Progenitor cell of endocrine pancreas (in vitro differentiated cells): ENCODE measurements at regions not wholly inside any gene's neighbourhood (a gene's known extent, or its start where the extent isn't known, plus 50 kb on each side); places are given as distances from the start of the nearest gene placed in this dataset.

Experiments used
- DNase-seq: peaks from one replicate; pipeline ENCODE4 v3.0.0; 2021; ENCODE audit warnings: low spot score; ENCODE audit not compliant: unreplicated experiment
- H3K27ac Mint-ChIP-seq: 2 replicates; pipeline ENCODE4 v1.8.0; 2021; ENCODE audit warnings: mild to moderate bottlenecking, moderate library complexity, mixed read lengths
- H3K27me3 Mint-ChIP-seq: 2 replicates; pipeline ENCODE4 v1.8.0; 2021; ENCODE audit warnings: mixed read lengths
- H3K36me3 Mint-ChIP-seq: 2 replicates; pipeline ENCODE4 v1.8.0; 2022; ENCODE audit warnings: mixed read lengths; ENCODE audit not compliant: insufficient read depth
- H3K4me1 Mint-ChIP-seq: 2 replicates; pipeline ENCODE4 v1.8.0; 2021; ENCODE audit warnings: low read depth, mixed read lengths
- H3K4me3 Mint-ChIP-seq: 2 replicates; pipeline ENCODE4 v1.8.0; 2021; ENCODE audit warnings: low read depth, mild to moderate bottlenecking, moderate library complexity, mixed read lengths
- H3K9me3 Mint-ChIP-seq: 2 replicates; pipeline ENCODE4 v1.8.0; 2021; ENCODE audit warnings: low read depth, mixed read lengths
- TF ChIP-seq, protein P1 (sequence below): fragments of 200-600 bp; sonication (generic); IDR thresholded peaks from one replicate; pipeline ENCODE4 v1.5.0; 2021; ENCODE audit warnings: antibody characterized with exemption, mild to moderate bottlenecking; ENCODE audit not compliant: unreplicated experiment

DNA sequence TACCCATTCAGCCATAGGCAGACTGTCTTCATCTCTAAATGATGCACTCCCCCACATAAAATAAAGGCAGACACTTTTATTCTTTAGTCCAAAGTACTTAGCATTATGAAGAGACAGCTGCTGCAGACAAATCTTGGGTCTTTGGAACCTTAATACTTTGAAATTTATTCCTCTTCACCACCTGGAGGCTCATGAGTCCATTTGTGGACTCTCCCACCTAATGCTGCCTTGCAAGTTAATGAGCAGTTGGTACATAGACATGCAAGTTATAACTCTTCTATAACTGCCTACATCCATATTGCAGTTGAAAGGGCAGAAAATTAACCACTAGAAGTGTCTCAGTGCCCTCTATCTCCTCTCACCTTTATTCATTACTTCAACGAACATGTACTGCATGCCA, 118.6 kb upstream of the CPEB2 start:
- Mint-ChIP-seq H3K27ac (no peak overlapping the region), H3K9me3 (no peaks in the 10 kb centered on the region), H3K27me3 (peaks cover 6% of the 10 kb centered on the region), H3K4me1 (no peaks in the 10 kb centered on the region), H3K4me3 (no peak overlapping the region), H3K36me3 (no peaks in the 10 kb centered on the region)
- TF ChIP-seq, protein P1, sequence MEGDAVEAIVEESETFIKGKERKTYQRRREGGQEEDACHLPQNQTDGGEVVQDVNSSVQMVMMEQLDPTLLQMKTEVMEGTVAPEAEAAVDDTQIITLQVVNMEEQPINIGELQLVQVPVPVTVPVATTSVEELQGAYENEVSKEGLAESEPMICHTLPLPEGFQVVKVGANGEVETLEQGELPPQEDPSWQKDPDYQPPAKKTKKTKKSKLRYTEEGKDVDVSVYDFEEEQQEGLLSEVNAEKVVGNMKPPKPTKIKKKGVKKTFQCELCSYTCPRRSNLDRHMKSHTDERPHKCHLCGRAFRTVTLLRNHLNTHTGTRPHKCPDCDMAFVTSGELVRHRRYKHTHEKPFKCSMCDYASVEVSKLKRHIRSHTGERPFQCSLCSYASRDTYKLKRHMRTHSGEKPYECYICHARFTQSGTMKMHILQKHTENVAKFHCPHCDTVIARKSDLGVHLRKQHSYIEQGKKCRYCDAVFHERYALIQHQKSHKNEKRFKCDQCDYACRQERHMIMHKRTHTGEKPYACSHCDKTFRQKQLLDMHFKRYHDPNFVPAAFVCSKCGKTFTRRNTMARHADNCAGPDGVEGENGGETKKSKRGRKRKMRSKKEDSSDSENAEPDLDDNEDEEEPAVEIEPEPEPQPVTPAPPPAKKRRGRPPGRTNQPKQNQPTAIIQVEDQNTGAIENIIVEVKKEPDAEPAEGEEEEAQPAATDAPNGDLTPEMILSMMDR = no peak
- DNase-seq = no peak

DNA sequence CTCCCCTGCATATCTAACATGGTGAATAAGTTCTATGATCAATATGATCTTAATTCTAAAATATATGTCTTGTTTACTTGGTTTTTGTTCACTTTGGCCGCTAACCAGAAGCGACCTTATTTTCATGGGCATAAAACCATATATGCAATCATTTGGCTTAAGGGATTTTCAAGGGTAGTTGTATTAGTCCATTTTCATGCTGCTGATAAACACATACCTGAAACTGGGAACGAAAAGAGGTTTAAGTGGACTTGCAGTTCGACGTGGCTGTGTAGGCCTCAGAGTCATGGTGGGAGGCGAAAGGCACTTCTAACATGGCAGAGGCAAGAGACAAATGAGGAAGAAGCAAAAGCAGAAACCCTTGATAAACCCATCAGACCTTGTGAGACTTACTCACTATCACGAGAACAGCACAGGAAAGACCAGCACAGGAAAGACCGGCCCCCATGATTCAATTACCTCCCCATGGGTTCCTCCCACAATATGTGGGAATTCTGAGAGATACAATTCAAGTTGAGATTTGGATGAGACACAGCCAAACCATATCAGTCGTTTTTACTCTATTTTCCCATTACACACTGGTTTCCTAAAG, 114.3 kb upstream of the CPEB2 start:
- no peaks in the 10 kb centered on the region for H3K36me3 Mint-ChIP-seq
- H3K4me3 Mint-ChIP-seq = no peak overlapping the region
- H3K4me1 Mint-ChIP-seq = no peaks in the 10 kb centered on the region
- TF ChIP-seq, protein P1 = no peak
- no peak overlapping the region for H3K27ac Mint-ChIP-seq
- H3K9me3 Mint-ChIP-seq = peaks cover 2% of the 10 kb centered on the region
- H3K27me3 Mint-ChIP-seq = peaks cover 6% of the 10 kb centered on the region
- DNase-seq = no peak

DNA sequence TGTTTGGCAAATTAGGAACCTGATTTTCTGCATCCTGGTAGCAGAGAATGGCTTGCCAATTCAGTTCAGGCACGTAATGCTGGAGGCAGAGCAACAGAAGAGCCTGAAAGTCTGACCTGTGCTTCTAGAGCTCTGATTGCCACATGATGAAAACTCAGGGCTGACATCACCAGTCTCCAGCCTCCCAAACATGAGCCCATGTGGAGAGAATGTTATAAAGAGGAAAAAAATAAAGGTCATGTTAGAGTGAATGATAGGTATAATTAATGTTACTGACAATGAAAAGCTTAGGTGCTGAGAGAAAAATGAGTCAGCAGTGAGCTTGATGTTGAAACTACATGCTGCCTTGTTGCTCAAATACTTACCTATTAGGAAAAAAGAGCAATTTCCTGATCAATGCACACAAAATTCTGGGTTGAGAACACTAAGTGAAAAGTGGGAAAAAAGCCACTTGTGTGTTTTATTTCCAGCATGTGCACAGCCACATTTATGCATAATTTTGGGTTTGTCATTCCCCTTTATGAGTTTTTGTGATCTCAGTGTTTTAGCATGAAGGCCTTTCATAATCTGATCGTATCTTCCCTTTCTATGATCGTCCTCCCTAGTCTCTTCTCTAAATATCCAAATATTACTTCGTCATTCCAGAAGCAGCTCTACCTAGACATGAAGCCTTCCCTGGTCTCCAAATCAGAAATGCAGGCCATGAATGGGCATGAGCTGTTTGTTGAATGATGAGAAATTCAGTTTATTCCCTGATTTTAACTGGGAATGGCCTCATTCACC, 113.3 kb upstream of the CPEB2 start:
- Mint-ChIP-seq H3K9me3 (peaks cover 2% of the 10 kb centered on the region), H3K27me3 (peaks cover 6% of the 10 kb centered on the region)

DNA sequence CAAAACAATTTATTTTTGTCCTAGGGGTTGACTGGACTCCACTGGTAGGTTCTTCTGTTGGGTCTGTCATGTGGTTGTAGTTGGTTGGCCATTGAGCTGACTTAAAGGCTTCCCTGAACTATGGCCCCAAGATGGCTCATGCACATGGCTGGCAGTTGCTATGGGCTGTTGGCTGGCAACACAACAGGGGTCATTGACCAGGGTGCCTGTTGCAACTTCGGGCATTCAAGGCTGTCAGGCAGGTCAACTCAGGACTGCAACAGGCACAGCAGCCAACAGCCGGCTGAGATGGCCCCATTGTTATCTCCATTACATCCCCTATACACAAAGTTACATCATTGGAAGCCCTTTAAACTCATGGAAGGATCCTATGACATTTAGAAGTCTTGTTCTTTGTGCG, 109.7 kb upstream of the CPEB2 start:
- Mint-ChIP-seq H3K9me3 (peaks cover 2% of the 10 kb centered on the region), H3K27ac (no peak overlapping the region), H3K4me3 (no peak overlapping the region), H3K27me3 (peaks cover 5% of the 10 kb centered on the region), H3K4me1 (no peaks in the 10 kb centered on the region), H3K36me3 (no peaks in the 10 kb centered on the region)
- TF ChIP-seq, protein P1 = no peak
- no peak for DNase-seq

More for the DNA sequence above, 113.3 kb upstream of the CPEB2 start:
- TF ChIP-seq, protein P1 = no peak
- Mint-ChIP-seq H3K4me3 (no peak overlapping the region), H3K4me1 (no peaks in the 10 kb centered on the region), H3K36me3 (no peaks in the 10 kb centered on the region), H3K27ac (no peak overlapping the region)
- DNase-seq = no peak

DNA sequence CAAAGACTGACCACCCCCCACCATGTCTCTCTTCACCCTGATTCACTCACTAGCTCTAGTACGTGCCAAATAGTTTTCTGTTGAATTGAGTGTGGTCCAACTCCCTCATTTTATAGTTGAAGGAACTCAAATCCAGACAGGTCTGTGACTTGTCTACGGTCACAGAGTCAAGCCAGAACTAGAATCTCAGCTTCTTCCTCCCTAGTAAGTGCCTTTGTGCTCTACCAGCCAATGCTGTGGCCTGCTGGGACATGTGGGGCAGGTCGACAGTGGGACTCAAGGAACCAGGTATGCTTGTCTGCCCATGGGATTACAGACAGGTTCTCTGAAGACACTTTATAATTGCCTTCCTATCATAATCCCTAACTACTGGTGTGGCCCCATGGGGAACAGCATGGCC, 108.6 kb upstream of the CPEB2 start:
- no peak for DNase-seq
- Mint-ChIP-seq H3K4me3 (no peak overlapping the region), H3K27ac (no peak overlapping the region), H3K9me3 (peaks cover 2% of the 10 kb centered on the region), H3K4me1 (no peaks in the 10 kb centered on the region), H3K27me3 (peaks cover 5% of the 10 kb centered on the region), H3K36me3 (no peaks in the 10 kb centered on the region)
- TF ChIP-seq, protein P1 = no peak
